GM12892 (cell line): ENCODE measurements at regions not wholly inside any gene's neighbourhood (a gene's known extent, or its start where the extent isn't known, plus 50 kb on each side); places are given as distances from the start of the nearest gene placed in this dataset.

Experiments
- POLR2A ChIP-seq: IDR thresholded peaks from 2 replicates; pipeline ENCODE4 v1.6.1; 2011; ENCODE audit warnings: low read depth, low read length, control low read depth
- POLR2AphosphoS5 ChIP-seq: IDR thresholded peaks from 2 replicates; pipeline ENCODE4 v1.6.1; 2011; ENCODE audit warnings: low read depth, low read length, control low read depth
- TAF1 ChIP-seq: IDR thresholded peaks from 2 replicates; pipeline ENCODE4 v1.6.1; 2011; ENCODE audit warnings: low read depth, mild to moderate bottlenecking, control low read depth, low read length, borderline replicate concordance

GRCh38 chr12:58357511-58357910 lies 416.1 kb downstream of the ATP23 start:
- TF ChIP-seq POLR2A (no peak), POLR2AphosphoS5 (no peak), TAF1 (no peak)
